Fibroblast of lung (primary cell): ENCODE measurements at regions not wholly inside any gene's neighbourhood (a gene's known extent, or its start where the extent isn't known, plus 50 kb on each side); places are given as distances from the start of the nearest gene placed in this dataset.

Experiments
- EZH2 ChIP-seq: IDR thresholded peaks from 2 replicates; pipeline ENCODE4 v1.5.1; 2012; ENCODE audit warnings: low read length, control low read depth, mild to moderate bottlenecking; ENCODE audit errors: missing control alignments
- TF ChIP-seq, protein P1 (sequence below), 2 donors: IDR thresholded peaks in 1 of 2; conservative IDR thresholded peaks in 1 of 2; 1 replicate in 1 of 2; 2 replicates in 1 of 2; pipeline ENCODE4 v1.5.1; 2011 to 2012; ENCODE audit warnings: low read length in 2 of 2, control low read depth in 1 of 2, inconsistent platforms in 1 of 2, low read depth in 1 of 2, mild to moderate bottlenecking in 1 of 2

DNA sequence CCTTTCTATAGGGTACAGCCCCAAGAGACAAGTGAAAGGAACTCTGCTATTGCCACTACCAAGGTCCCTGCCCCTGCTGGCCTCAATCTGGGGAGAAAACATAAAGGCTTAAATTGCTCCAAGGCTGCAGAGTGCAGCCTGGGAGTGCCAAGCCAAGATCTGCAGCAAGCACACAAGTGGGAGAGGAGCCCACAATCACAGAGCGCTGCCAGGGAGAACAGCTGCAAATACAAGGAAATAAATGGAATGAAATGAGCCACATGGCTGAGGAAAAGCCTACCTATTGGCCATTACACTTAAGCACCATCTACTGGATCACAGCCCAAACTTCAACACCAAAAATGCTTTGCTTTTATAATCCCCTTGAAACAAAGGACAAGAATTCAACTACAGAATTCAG is 582.4 kb downstream of the FAM133A start:
- TF ChIP-seq, protein P1, sequence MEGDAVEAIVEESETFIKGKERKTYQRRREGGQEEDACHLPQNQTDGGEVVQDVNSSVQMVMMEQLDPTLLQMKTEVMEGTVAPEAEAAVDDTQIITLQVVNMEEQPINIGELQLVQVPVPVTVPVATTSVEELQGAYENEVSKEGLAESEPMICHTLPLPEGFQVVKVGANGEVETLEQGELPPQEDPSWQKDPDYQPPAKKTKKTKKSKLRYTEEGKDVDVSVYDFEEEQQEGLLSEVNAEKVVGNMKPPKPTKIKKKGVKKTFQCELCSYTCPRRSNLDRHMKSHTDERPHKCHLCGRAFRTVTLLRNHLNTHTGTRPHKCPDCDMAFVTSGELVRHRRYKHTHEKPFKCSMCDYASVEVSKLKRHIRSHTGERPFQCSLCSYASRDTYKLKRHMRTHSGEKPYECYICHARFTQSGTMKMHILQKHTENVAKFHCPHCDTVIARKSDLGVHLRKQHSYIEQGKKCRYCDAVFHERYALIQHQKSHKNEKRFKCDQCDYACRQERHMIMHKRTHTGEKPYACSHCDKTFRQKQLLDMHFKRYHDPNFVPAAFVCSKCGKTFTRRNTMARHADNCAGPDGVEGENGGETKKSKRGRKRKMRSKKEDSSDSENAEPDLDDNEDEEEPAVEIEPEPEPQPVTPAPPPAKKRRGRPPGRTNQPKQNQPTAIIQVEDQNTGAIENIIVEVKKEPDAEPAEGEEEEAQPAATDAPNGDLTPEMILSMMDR (conservative IDR thresholded peaks at IDR 0.05 in 1 of 2, IDR thresholded peaks at IDR 0.05 in 1 of 2; ENCODE audit: low read depth in 1 of 2, low read length in 2 of 2): no peak
- no peak for TF ChIP-seq EZH2
